Astrocyte (in vitro differentiated cells and primary cell): ENCODE measurements at regions not wholly inside any gene's neighbourhood (a gene's known extent, or its start where the extent isn't known, plus 50 kb on each side); places are given as distances from the start of the nearest gene placed in this dataset.
"Not testable (repeated sequence)": the region's sequence is repeated elsewhere in the genome, so short reads cannot be mapped to it uniquely, and the experiment has no call there.

Experiments
- DNase-seq: peaks from one replicate; pipeline ENCODE4 v3.0.0-alpha.2; 2010; ENCODE audit warnings: low read depth
- FAIRE-seq: peaks from 2 replicates; lab custom pipeline; 2011; peaks lifted over from hg19 to GRCh38; lab: Jason Lieb, UNC
- H2AFZ ChIP-seq: 2 replicates; pipeline ENCODE4 v1.6.0; 2012; ENCODE audit warnings: low read depth, low read length, inconsistent platforms
- H3K27ac ChIP-seq: 2 replicates; pipeline ENCODE4 v1.5.1; 2011; ENCODE audit warnings: low read depth, low read length, inconsistent platforms
- H3K27me3 ChIP-seq: 2 replicates; pipeline ENCODE4 v1.6.0; 2011; ENCODE audit warnings: low read length, inconsistent platforms; ENCODE audit not compliant: insufficient read depth
- H3K36me3 ChIP-seq: 2 replicates; pipeline ENCODE4 v1.5.1; 2011; ENCODE audit warnings: low read length, inconsistent platforms; ENCODE audit not compliant: insufficient read depth
- H3K4me1 ChIP-seq: 2 replicates; pipeline ENCODE4 v1.5.1; 2011; ENCODE audit warnings: low read length, inconsistent platforms; ENCODE audit not compliant: insufficient read depth
- H3K4me2 ChIP-seq: 2 replicates; pipeline ENCODE4 v1.6.0; 2012; ENCODE audit warnings: low read length, inconsistent platforms
- H3K4me3 ChIP-seq: 2 replicates; pipeline ENCODE4 v1.5.1; 2011; ENCODE audit warnings: low read depth, mild to moderate bottlenecking, low read length, inconsistent platforms; ENCODE audit not compliant: insufficient read depth
- H3K79me2 ChIP-seq: 2 replicates; pipeline ENCODE4 v1.6.0; 2012; ENCODE audit warnings: mild to moderate bottlenecking, low read length, inconsistent platforms; ENCODE audit not compliant: insufficient read depth
- H3K9ac ChIP-seq: 2 replicates; pipeline ENCODE4 v1.6.0; 2012; ENCODE audit warnings: mild to moderate bottlenecking, low read length, inconsistent platforms
- H3K9me3 ChIP-seq: 2 replicates; pipeline ENCODE4 v1.5.1; 2012; ENCODE audit warnings: low read depth, mild to moderate bottlenecking, low read length, inconsistent platforms; ENCODE audit not compliant: insufficient read depth
- H4K20me1 ChIP-seq: 2 replicates; pipeline ENCODE4 v1.6.0; 2012; ENCODE audit warnings: low read length, inconsistent platforms; ENCODE audit not compliant: insufficient read depth
- H3K27ac Mint-ChIP-seq: one replicate; pipeline ENCODE4 v1.8.0; 2021; ENCODE audit warnings: mild to moderate bottlenecking, mixed read lengths; ENCODE audit not compliant: unreplicated experiment
- H3K27me3 Mint-ChIP-seq: one replicate; pipeline ENCODE4 v1.8.0; 2021; ENCODE audit warnings: low read depth, mixed read lengths; ENCODE audit not compliant: unreplicated experiment
- H3K36me3 Mint-ChIP-seq: one replicate; pipeline ENCODE4 v1.8.0; 2021; ENCODE audit warnings: low read depth, mixed read lengths; ENCODE audit not compliant: unreplicated experiment
- H3K4me1 Mint-ChIP-seq: one replicate; pipeline ENCODE4 v1.8.0; 2021; ENCODE audit warnings: low read depth, mixed read lengths; ENCODE audit not compliant: unreplicated experiment
- H3K4me3 Mint-ChIP-seq: one replicate; pipeline ENCODE4 v1.8.0; 2021; ENCODE audit warnings: mild to moderate bottlenecking, moderate library complexity, mixed read lengths; ENCODE audit not compliant: unreplicated experiment
- H3K9me3 Mint-ChIP-seq: one replicate; pipeline ENCODE4 v1.8.0; 2021; ENCODE audit warnings: mild to moderate bottlenecking, mixed read lengths; ENCODE audit not compliant: unreplicated experiment
- EZH2 ChIP-seq: IDR thresholded peaks from 2 replicates; pipeline ENCODE4 v1.6.1; 2012; ENCODE audit warnings: mild to moderate bottlenecking, low read length, inconsistent platforms; ENCODE audit not compliant: insufficient read depth
- TF ChIP-seq, protein P1 (sequence below): IDR thresholded peaks from 2 replicates; pipeline ENCODE4 v1.5.1; 2011; ENCODE audit warnings: low read depth, mild to moderate bottlenecking, inconsistent platforms, low read length, moderate library complexity; ENCODE audit not compliant: insufficient read depth

DNA sequence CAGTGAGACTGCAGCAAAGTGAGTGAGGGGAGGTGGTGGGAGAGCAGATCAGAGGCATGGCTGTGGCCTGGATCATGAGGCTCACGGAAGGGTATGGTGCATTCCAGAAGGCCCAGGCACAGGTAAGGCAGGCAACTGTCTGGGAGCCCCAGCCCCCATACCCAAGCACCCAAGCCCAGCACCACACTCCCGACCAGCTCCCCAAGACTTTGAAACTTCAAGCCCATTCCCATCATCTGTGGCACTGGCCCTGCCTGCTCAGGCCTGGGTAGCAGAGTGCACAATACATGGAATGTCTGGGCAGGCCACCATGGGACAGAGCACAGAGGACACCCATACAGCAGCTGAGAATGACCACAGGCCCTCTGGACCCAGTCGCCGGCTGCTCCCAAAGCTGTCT lies 202.6 kb upstream of the ARL4C start:
- H4K20me1 ChIP-seq, result no peaks in the 10 kb centered on the region
- H3K27me3 ChIP-seq, result no peaks in the 10 kb centered on the region
- H3K4me3 ChIP-seq, result no peak overlapping the region
- Mint-ChIP-seq H3K27me3 (no peaks in the 10 kb centered on the region), H3K36me3 (peaks cover 43% of the 10 kb centered on the region), H3K4me1 (peaks cover 9% of the 10 kb centered on the region), H3K9me3 (peaks cover 28% of the 10 kb centered on the region), H3K4me3 (no peak overlapping the region), H3K27ac (no peak overlapping the region)
- no peak for FAIRE-seq
- H3K4me1 ChIP-seq, result peaks cover 4% of the 10 kb centered on the region
- no peak overlapping the region for H3K9ac ChIP-seq
- H3K4me2 ChIP-seq, result no peak overlapping the region
- no peak overlapping the region for H3K27ac ChIP-seq
- DNase-seq, result no peak
- H2AFZ ChIP-seq, result no peak overlapping the region
- H3K36me3 ChIP-seq, result no peaks in the 10 kb centered on the region
- TF ChIP-seq EZH2, result no peak
- TF ChIP-seq, protein P1, sequence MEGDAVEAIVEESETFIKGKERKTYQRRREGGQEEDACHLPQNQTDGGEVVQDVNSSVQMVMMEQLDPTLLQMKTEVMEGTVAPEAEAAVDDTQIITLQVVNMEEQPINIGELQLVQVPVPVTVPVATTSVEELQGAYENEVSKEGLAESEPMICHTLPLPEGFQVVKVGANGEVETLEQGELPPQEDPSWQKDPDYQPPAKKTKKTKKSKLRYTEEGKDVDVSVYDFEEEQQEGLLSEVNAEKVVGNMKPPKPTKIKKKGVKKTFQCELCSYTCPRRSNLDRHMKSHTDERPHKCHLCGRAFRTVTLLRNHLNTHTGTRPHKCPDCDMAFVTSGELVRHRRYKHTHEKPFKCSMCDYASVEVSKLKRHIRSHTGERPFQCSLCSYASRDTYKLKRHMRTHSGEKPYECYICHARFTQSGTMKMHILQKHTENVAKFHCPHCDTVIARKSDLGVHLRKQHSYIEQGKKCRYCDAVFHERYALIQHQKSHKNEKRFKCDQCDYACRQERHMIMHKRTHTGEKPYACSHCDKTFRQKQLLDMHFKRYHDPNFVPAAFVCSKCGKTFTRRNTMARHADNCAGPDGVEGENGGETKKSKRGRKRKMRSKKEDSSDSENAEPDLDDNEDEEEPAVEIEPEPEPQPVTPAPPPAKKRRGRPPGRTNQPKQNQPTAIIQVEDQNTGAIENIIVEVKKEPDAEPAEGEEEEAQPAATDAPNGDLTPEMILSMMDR, result no peak
- H3K9me3 ChIP-seq, result peaks cover 8% of the 10 kb centered on the region
- H3K79me2 ChIP-seq, result no peaks in the 10 kb centered on the region

DNA sequence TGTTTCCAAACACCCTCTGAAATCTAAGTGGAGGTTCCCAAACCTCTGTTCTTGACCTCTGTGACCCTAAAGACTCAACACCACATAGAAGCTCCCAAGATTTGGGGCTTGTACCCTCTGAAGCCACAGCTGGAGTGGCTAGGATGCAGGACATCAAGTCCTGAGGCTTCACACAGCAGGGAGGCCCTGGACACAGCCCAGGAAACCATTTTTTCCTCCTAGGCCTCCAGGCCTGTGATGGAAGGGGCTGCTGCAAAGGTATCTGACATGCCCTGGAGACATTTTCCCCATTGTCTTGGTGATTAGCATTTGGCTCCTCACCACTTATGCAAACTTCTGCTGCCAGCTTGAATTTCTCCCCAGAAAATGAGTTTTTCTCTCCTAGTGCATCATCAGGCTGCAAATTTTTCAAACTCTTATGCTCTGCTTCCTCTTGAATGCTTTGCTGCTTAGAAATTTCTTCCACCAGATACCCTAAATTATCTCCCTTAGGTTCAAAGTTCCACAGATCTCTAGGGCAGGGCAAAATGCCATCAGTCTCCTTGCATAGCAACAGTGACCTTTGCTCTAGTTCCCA lies 200.5 kb upstream of the ARL4C start:
- H3K27ac Mint-ChIP-seq, H3K4me2 ChIP-seq, H2AFZ ChIP-seq, H3K79me2 ChIP-seq, FAIRE-seq, H3K9me3 ChIP-seq, H3K27me3 ChIP-seq, H3K27me3 Mint-ChIP-seq, H3K4me3 ChIP-seq, H3K4me1 ChIP-seq, H3K4me3 Mint-ChIP-seq, DNase-seq, H3K9ac ChIP-seq, H3K27ac ChIP-seq, H4K20me1 ChIP-seq, H3K36me3 ChIP-seq: not testable (repeated sequence)
- Mint-ChIP-seq H3K4me1 (peaks cover 20% of the 10 kb centered on the region), H3K36me3 (peaks cover 37% of the 10 kb centered on the region), H3K9me3 (peaks cover 29% of the 10 kb centered on the region)

DNA sequence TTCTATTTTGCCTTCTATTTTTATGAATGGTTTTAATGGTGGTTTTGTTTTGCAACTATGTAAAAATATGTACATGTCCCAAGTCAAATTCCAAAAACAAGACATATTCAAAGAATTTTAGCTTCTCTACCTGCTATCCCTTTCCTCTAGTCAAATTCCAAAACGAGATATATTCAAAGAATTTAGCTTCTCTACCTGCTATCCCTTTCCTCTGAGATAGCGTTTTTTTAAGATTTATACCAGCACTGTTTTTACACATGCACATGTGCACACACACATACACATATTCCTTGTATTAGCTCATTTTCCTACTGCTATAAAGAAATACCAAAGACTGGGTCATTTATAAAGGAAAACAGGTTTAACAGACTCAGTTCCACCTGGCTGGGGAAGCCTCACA lies 199.1 kb upstream of the ARL4C start:
- Mint-ChIP-seq H3K27me3 (no peaks in the 10 kb centered on the region), H3K36me3 (peaks cover 28% of the 10 kb centered on the region), H3K4me3 (no peak overlapping the region), H3K4me1 (peaks cover 20% of the 10 kb centered on the region), H3K27ac (no peak overlapping the region), H3K9me3 (peaks cover 28% of the 10 kb centered on the region)
- no peak for TF ChIP-seq EZH2
- TF ChIP-seq, protein P1, result no peak
- Histone ChIP-seq H3K9me3 (peaks cover 8% of the 10 kb centered on the region), H3K27me3 (no peaks in the 10 kb centered on the region), H2AFZ (no peak overlapping the region), H4K20me1 (no peaks in the 10 kb centered on the region), H3K27ac (no peak overlapping the region), H3K4me1 (peaks cover 11% of the 10 kb centered on the region), H3K4me2 (no peak overlapping the region), H3K36me3 (no peaks in the 10 kb centered on the region), H3K79me2 (no peaks in the 10 kb centered on the region), H3K4me3 (no peak overlapping the region), H3K9ac (no peak overlapping the region)
- FAIRE-seq (no peak), DNase-seq (no peak)
